ENCODE measurements at regions not wholly inside any gene's neighbourhood (a gene's known extent, or its start where the extent isn't known, plus 50 kb on each side); places are given as distances from the start of the nearest gene placed in this dataset.

DNA sequence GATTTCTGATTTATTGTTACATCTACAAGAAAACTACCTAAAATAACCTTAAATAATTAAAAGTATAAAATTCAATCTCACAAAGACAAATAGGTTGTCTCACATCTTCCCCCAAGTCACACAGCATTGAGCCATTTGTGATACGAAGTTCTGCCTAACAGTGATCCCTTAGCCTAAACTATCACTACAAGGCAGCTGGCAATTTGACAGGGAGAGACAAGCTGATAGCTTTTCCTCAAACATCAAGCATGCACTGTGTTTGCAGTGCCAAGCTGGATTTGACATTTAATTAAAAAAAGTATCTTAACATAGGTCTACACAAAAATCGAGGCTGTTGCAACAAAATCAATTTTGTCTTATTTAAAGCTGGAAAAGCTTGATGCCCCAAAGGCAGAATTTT is 464.7 kb upstream of the TRAM1L1 start:
- TF ChIP-seq POLR2A (IDR thresholded peaks at IDR 0.05): no peak
- TF ChIP-seq CTCF (IDR thresholded peaks at IDR 0.05): no peak

Data from Peyer's patch (tissue), 4 donors.